Activated T-helper 17 cell treated with anti-CD3 and anti-CD28 coated beads, Interleukin-2, amount 50 U/mL, for 72 hours (primary cell): ENCODE measurements at regions not wholly inside any gene's neighbourhood (a gene's known extent, or its start where the extent isn't known, plus 50 kb on each side); places are given as distances from the start of the nearest gene placed in this dataset.
"Not testable (repeated sequence)": the region's sequence is repeated elsewhere in the genome, so short reads cannot be mapped to it uniquely, and the experiment has no call there.

Source experiments
- ATAC-seq: fragments of 150-1000 bp; cut with Tn5 transposase; replicated peaks from 2 replicates; pipeline ENCODE4 v1.10.0; 2021; ENCODE audit warnings: mild to moderate bottlenecking, moderate library complexity
- H3K27ac Mint-ChIP-seq: one replicate; pipeline ENCODE4 v1.8.0; 2022; ENCODE audit warnings: mixed read lengths
- H3K27me3 Mint-ChIP-seq: one replicate; pipeline ENCODE4 v1.8.0; 2022; ENCODE audit warnings: mixed read lengths
- H3K36me3 Mint-ChIP-seq: one replicate; pipeline ENCODE4 v1.8.0; 2022; ENCODE audit warnings: low read depth, mild to moderate bottlenecking, mixed read lengths
- H3K4me1 Mint-ChIP-seq: one replicate; pipeline ENCODE4 v1.8.0; 2022; ENCODE audit warnings: mixed read lengths
- H3K4me3 Mint-ChIP-seq: one replicate; pipeline ENCODE4 v1.8.0; 2022; ENCODE audit warnings: mild to moderate bottlenecking, mixed read lengths
- H3K9me3 Mint-ChIP-seq: one replicate; pipeline ENCODE4 v1.8.0; 2022; ENCODE audit warnings: mixed read lengths

DNA sequence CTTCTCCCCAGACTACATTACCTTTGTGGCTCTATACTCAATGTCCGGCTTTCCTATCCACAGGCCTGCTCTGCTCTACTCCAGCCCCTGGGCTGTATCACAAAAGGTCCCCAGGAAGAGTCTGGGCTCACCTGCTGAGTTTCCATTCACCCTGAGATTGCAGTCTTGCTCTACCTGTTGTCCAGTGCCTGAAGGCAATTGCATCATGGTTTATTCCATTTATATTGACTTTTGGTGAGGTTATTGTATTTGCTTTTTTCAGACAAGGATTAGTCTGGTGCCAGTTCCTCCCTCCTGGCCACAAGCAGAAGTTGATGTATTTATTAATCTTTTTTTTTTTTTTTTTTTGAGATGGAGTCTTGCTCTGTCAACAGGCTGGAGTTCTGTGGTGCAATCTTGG lies 273.1 kb downstream of the XPNPEP1 start:
- Mint-ChIP-seq H3K27ac (no peak overlapping the region), H3K9me3 (no peaks in the 10 kb centered on the region), H3K27me3 (no peaks in the 10 kb centered on the region), H3K4me3 (no peak overlapping the region), H3K4me1 (no peaks in the 10 kb centered on the region), H3K36me3 (no peaks in the 10 kb centered on the region)
- ATAC-seq, result no peak

DNA sequence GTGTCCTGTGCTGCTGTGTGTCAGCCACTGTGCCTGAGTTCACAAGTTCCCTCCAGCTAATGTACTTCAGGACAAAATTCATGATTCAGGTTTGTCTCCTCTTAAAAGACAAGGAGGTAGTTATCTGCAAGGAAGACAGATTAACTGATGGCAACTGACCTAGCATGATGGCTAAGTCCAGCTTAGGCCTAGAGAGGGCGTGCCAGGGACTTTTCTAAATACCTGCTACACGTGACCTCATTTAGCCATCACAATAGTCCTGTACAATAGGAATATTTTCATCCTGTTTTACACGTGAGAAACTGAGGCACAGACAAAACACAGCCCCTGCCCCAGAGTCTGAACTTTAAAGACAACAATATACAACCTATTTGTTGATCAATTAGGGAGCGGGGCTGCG lies 275.7 kb downstream of the XPNPEP1 start:
- Mint-ChIP-seq H3K27me3 (no peaks in the 10 kb centered on the region), H3K9me3 (no peaks in the 10 kb centered on the region), H3K4me1 (no peaks in the 10 kb centered on the region), H3K4me3 (no peak overlapping the region), H3K27ac (no peak overlapping the region), H3K36me3 (no peaks in the 10 kb centered on the region)
- ATAC-seq, result no peak

DNA sequence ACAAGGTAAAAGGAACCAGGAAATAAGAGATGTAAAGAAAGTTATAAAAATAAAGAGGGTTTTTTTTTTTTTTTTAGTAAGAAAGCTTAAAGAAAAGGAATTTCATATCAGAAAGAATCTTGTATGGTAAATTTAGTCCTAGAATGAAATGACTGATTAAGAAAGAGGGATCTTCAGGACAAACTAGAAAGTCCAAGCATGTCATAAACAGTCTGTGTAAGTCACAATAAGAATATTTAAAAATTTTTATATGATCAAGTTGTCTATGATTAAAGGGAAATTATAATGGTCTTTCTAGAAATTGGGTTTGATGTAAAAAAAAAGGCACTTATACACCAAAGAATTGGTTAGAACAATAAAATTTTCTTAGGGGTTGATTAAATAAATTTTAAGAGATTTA lies 289.5 kb downstream of the XPNPEP1 start:
- Mint-ChIP-seq H3K27ac (no peak overlapping the region), H3K4me1 (no peaks in the 10 kb centered on the region), H3K9me3 (no peaks in the 10 kb centered on the region), H3K4me3 (no peak overlapping the region), H3K27me3 (no peaks in the 10 kb centered on the region), H3K36me3 (no peaks in the 10 kb centered on the region)
- no peak for ATAC-seq

DNA sequence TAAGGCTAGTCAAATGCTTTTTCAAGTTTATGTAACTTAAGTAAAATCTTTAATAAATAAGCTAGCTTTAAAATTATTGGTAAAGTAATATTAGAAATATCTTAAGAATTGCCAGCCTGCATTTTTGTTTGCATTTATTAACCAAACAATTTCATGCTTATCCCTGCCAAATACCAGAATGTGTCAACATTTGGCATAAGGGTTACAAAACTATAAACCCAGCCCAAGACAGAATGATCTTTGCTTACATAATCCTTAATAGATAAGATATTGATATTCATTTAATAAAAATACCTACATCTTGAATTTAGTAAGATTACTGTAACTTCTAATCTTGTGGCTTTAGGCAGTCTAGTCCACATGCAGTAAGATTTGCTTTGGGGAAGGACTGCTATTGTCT lies 290.3 kb downstream of the XPNPEP1 start:
- H3K36me3 Mint-ChIP-seq, H3K4me3 Mint-ChIP-seq, H3K27ac Mint-ChIP-seq, ATAC-seq, H3K27me3 Mint-ChIP-seq, H3K4me1 Mint-ChIP-seq, H3K9me3 Mint-ChIP-seq: not testable (repeated sequence)

DNA sequence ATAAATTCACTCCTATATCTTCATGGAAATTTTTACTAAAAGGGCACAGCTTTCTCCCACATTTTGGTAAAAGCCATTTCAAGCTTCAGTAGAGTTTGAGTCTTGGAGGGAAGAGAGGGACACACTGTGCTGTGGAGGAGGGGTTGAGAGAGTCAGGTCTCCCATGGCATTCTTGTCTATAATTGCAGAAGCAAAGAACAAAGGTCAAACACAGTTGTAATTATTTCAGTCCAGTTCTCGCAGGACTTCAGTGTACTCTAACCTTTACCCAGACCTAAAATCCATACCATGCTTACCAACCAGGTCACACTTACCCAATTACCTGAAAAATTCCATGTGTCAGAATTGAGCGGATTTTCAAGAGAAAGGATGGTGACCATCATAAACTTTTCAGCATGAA lies 298.4 kb downstream of the XPNPEP1 start:
- Mint-ChIP-seq H3K4me1 (no peaks in the 10 kb centered on the region), H3K27me3 (no peaks in the 10 kb centered on the region), H3K36me3 (no peaks in the 10 kb centered on the region), H3K27ac (no peak overlapping the region), H3K4me3 (no peak overlapping the region), H3K9me3 (peaks cover 3% of the 10 kb centered on the region)
- no peak for ATAC-seq

DNA sequence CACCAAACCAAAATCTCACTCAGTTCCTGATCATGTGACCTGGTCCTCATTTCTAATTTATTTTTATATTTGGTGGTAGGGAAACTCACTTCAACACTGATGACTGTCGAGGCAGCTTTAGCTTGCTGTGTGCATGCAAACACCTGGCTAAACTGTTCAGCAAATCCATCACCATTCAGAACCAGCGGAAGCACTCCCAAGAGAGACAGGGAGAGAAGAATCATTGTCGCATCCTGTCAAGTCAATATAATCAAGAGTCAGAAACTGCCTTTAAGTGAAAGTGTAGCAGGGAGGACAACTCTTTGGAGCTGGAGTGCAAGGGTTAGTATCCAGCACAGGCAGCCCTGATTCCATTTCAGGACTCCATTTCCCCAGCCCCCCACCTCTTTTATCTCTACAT lies 300.7 kb downstream of the XPNPEP1 start:
- no peaks in the 10 kb centered on the region for H3K36me3 Mint-ChIP-seq
- no peaks in the 10 kb centered on the region for H3K27me3 Mint-ChIP-seq
- H3K4me1 Mint-ChIP-seq, result no peaks in the 10 kb centered on the region
- H3K4me3 Mint-ChIP-seq, result no peak overlapping the region
- ATAC-seq, result no peak
- H3K9me3 Mint-ChIP-seq, result peaks cover 3% of the 10 kb centered on the region
- H3K27ac Mint-ChIP-seq, result no peak overlapping the region

DNA sequence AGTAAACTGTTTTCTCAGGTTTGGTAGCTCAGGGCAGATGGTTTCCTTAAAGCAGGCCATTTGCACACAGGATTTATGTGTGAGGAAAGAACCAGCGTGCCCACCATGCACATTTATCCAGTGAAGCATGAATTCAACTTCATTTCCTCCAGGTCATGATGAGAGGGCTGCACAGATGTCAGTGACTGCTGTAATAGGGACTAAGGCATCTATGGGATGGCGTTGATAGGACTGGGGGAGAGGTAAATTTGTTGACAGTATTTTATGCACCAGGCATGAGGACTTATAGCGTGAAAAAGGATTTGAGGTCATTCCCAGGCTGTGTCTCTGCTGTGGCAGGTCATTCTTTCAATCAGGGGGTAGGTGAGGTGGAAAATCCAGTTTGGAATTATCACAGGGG lies 302.9 kb downstream of the XPNPEP1 start:
- peaks cover 3% of the 10 kb centered on the region for H3K9me3 Mint-ChIP-seq
- H3K4me1 Mint-ChIP-seq, result no peaks in the 10 kb centered on the region
- no peak overlapping the region for H3K27ac Mint-ChIP-seq
- H3K27me3 Mint-ChIP-seq, result no peaks in the 10 kb centered on the region
- H3K4me3 Mint-ChIP-seq, result no peak overlapping the region
- no peak for ATAC-seq
- H3K36me3 Mint-ChIP-seq, result no peaks in the 10 kb centered on the region

DNA sequence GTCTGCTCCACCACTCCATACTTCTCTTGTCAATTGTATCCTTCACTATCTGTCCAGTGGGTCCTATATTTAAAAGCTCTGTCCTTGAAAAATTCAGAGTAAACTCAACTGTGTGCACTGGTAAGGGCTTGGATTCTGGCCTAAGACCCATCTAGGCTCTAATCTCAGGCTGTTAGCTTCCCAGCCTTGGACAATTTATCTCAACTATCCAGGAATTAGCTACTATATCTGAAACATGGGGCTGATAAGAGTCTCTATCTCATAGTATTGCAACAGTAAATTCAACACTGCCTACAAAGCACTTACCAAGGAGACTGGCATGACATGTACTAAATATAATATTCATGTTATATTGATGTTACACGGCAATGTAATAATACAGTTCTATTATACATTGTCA lies 303.4 kb downstream of the XPNPEP1 start:
- H3K9me3 Mint-ChIP-seq, result peaks cover 3% of the 10 kb centered on the region

DNA sequence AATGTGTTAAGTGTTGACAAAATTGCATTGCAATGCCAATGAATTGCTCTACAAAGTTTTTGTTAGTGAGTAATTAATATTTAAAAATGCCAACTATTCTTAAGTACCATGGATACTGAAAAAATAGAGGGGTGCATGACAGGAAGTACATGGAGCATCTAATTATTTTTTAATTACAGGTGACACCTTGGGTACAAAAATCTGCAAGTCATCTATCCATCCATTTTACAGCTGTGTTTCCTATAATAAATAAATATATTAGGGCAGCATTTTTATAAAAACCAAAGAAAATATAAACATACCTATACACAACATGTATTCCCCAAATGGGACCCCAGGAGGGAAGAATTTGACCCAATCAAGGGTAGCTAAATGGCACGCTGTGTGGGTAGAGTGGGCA lies 304.6 kb downstream of the XPNPEP1 start:
- ATAC-seq, result no peak
- Mint-ChIP-seq H3K36me3 (no peaks in the 10 kb centered on the region), H3K4me1 (no peaks in the 10 kb centered on the region), H3K27ac (no peak overlapping the region), H3K27me3 (no peaks in the 10 kb centered on the region), H3K4me3 (no peak overlapping the region), H3K9me3 (peaks cover 3% of the 10 kb centered on the region)

More for the DNA sequence above, 303.4 kb downstream of the XPNPEP1 start:
- no peak for ATAC-seq
- no peaks in the 10 kb centered on the region for H3K36me3 Mint-ChIP-seq
- no peaks in the 10 kb centered on the region for H3K4me1 Mint-ChIP-seq
- H3K4me3 Mint-ChIP-seq, result no peak overlapping the region
- no peak overlapping the region for H3K27ac Mint-ChIP-seq
- H3K27me3 Mint-ChIP-seq, result no peaks in the 10 kb centered on the region

DNA sequence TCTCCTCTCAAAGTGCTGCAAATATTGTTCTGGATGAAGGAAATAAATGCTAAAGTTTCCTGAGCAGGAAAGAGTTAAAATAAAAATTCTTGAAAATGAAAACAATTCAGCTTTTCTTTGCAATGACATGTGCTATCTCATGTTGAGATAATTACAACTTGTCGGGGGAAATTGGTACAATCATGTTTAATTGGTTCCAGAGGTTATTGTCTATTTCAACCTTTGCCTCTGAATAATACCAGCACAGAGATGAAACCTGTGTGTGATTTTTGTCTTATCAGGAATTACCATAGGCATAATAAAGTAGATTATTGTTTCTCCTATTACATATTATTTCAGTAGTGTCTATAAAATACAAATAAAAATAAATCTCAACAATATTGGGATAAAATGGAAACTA lies 305.0 kb downstream of the XPNPEP1 start:
- Mint-ChIP-seq H3K9me3 (peaks cover 3% of the 10 kb centered on the region), H3K4me3 (no peak overlapping the region), H3K36me3 (no peaks in the 10 kb centered on the region), H3K27ac (no peak overlapping the region), H3K27me3 (no peaks in the 10 kb centered on the region), H3K4me1 (no peaks in the 10 kb centered on the region)
- no peak for ATAC-seq

DNA sequence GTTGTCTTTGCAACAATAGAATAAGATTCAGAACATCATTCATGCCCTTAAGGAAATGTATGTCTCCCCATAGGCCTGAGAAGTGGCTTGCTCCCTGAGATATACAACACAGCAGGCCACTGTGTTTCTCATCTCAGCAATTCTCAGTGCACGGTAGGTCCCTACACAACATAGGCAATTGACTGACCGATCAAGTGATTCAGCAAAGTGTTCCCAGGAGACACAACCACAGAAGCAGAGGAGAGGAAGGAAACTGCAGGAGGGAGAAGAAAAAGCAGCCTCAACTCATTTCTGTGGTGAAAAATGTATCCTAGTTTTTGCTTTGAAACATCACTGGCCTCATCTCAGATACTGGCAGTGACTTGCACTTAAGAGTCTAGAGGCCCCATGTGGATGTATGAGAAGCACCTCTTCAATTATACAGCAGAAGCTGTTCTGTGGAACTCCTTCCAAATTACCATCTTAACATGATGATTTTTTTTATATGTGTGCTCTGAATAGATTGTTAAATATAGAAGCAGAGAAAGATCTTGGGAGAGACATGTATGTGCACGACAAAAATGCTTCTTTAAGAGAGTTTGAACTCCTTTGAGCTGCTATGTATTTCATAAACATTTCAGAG lies 306.8 kb downstream of the XPNPEP1 start:
- no peak overlapping the region for H3K4me3 Mint-ChIP-seq
- H3K27ac Mint-ChIP-seq, result no peak overlapping the region
- no peaks in the 10 kb centered on the region for H3K4me1 Mint-ChIP-seq
- H3K36me3 Mint-ChIP-seq, result no peaks in the 10 kb centered on the region
- peaks cover 7% of the 10 kb centered on the region for H3K9me3 Mint-ChIP-seq
- no peaks in the 10 kb centered on the region for H3K27me3 Mint-ChIP-seq
- ATAC-seq, result no peak

DNA sequence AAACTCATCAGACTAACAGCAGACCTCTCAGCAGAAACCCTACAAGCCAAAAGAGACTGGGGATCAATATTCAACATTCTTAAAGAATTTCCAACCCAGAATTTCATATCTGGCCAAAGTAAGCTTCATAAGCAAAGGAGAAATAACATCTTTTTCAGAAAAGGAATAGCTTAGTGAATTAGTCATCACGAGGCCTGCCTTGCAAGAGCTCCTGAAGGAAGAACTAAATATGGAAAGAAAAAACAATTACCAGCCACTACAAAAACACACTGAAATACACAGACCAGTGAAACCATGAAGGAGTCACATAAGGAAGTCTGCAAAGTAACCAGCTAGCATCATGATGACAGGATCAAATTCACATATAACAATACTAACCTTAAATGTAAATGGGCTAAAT lies 328.0 kb downstream of the XPNPEP1 start:
- not testable (repeated sequence) for H3K27ac Mint-ChIP-seq, H3K9me3 Mint-ChIP-seq, H3K36me3 Mint-ChIP-seq, H3K4me3 Mint-ChIP-seq, ATAC-seq, H3K4me1 Mint-ChIP-seq, H3K27me3 Mint-ChIP-seq

DNA sequence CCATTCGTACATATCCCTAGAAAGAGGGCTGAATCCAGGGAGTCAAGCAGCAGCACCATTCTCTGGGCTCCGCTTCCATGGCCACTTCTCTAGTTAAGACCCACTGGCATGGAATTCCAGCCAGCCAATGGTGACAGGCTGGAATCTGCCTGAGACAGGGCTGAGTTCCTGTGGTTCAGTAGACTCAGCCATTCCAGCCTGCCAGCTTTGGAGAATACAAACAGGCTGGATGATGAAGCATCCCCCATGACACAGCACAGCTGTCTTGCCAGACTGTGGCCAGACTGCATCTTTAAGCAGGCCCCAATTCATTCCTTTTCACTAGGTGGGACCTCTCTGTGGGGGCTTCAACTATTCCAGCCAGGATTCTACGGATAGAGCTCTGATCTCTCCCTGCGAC lies 329.6 kb downstream of the XPNPEP1 start:
- H3K36me3 Mint-ChIP-seq, result no peaks in the 10 kb centered on the region
- no peaks in the 10 kb centered on the region for H3K9me3 Mint-ChIP-seq
- no peak overlapping the region for H3K27ac Mint-ChIP-seq
- H3K4me1 Mint-ChIP-seq, result no peaks in the 10 kb centered on the region
- no peak for ATAC-seq
- H3K4me3 Mint-ChIP-seq, result no peak overlapping the region
- peaks cover 3% of the 10 kb centered on the region for H3K27me3 Mint-ChIP-seq

DNA sequence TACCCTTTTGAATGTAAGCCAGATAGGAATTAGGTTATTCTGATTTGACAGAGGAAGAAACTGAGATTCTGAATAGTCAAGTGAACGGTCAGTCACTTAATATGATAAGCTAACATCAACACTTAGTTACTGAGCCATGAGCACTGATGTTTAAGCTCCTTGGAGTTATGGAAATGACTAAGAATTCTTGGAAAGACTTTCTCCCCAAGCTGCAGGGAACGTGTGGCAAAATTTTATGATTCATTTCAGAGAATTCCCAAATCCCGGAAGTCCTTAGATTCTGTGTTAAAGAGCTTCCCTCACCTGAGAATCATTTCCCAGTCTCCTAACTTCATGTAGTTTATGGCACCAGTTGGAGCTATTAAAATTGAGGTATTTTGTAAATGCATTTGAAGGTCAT lies 330.9 kb downstream of the XPNPEP1 start:
- H3K27me3 Mint-ChIP-seq, result peaks cover 3% of the 10 kb centered on the region
- no peaks in the 10 kb centered on the region for H3K36me3 Mint-ChIP-seq
- H3K27ac Mint-ChIP-seq, result no peak overlapping the region
- H3K9me3 Mint-ChIP-seq, result peaks cover 3% of the 10 kb centered on the region
- no peak overlapping the region for H3K4me3 Mint-ChIP-seq
- ATAC-seq, result no peak
- H3K4me1 Mint-ChIP-seq, result no peaks in the 10 kb centered on the region

DNA sequence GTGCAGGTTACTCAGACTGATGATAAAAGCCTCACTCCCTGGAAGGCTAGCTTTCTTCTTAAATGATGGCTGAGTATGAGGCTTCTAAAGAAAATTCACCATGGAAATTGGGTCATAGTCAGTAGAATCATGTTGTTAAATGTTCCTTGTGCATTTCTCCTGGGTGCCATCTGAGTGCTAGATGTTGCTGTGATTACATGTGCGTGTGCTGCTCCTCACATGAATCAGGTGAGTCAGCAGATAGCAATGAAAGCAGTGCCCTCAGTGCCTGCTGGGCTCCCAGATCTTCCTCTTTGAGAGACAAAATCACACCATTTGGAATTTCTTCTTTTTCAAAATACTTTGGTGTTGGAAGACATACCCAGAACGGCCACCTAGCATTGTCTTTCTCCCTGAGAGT lies 331.7 kb downstream of the XPNPEP1 start:
- H3K36me3 Mint-ChIP-seq, result no peaks in the 10 kb centered on the region
- no peak for ATAC-seq
- no peak overlapping the region for H3K27ac Mint-ChIP-seq
- H3K4me1 Mint-ChIP-seq, result no peaks in the 10 kb centered on the region
- no peak overlapping the region for H3K4me3 Mint-ChIP-seq
- peaks cover 3% of the 10 kb centered on the region for H3K9me3 Mint-ChIP-seq
- H3K27me3 Mint-ChIP-seq, result peaks cover 3% of the 10 kb centered on the region

DNA sequence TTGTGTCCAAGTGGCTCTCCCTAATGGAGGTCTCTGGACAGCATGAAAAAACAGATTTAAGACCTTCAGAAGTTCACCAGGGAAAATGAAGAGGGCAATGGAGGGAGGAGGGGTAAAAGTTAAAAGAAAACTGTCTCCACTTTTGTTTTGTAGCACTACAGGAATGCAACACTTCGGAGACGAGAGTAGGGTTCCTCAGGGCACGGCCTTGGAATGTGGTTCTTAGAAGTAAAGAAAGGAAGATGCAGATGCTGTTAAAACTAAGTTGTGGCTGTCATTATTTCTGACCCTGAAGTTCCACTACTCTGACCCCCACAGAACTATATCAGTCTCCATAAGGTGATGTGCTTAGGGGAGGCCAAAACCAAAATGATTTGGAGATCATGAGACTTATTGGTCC lies 335.1 kb downstream of the XPNPEP1 start:
- Mint-ChIP-seq H3K36me3 (no peaks in the 10 kb centered on the region), H3K27ac (no peak overlapping the region), H3K4me1 (no peaks in the 10 kb centered on the region), H3K27me3 (peaks cover 3% of the 10 kb centered on the region), H3K4me3 (no peak overlapping the region), H3K9me3 (peaks cover 11% of the 10 kb centered on the region)
- ATAC-seq, result no peak
